Spleen (tissue), 11 donors: ENCODE measurements at regions not wholly inside any gene's neighbourhood (a gene's known extent, or its start where the extent isn't known, plus 50 kb on each side); places are given as distances from the start of the nearest gene placed in this dataset.

Experiments
- DNase-seq: peaks from one replicate; pipeline ENCODE4 v3.0.0-alpha.2; 2020
- H3K27ac ChIP-seq, 8 donors: fragments of 200-600 bp; sonication (generic) in 7 of 8; 1 replicate in 4 of 8; 2 replicates in 4 of 8; pipeline versions ENCODE4 v1.5.0 to v1.8.0; 2016 to 2021; ENCODE audit warnings: inconsistent platforms in 4 of 8, mild to moderate bottlenecking in 4 of 8, moderate library complexity in 1 of 8
- H3K27me3 ChIP-seq, 7 donors: fragments of 200-600 bp; sonication (generic) in 6 of 7; replicated peaks in 1 of 7; 1 replicate in 4 of 7; 2 replicates in 3 of 7; pipeline versions ENCODE4 v1.5.0 to v1.8.0; 2016 to 2021; ENCODE audit warnings: inconsistent platforms in 3 of 7, mild to moderate bottlenecking in 1 of 7
- H3K36me3 ChIP-seq, 6 donors: fragments of 200-600 bp; sonication (generic) in 5 of 6; 1 replicate in 4 of 6; 2 replicates in 2 of 6; pipeline versions ENCODE4 v1.5.0 to v1.8.0; 2016 to 2021; ENCODE audit warnings: inconsistent platforms in 2 of 6
- H3K4me1 ChIP-seq, 6 donors: fragments of 200-600 bp; sonication (generic) in 5 of 6; 1 replicate in 3 of 6; 2 replicates in 3 of 6; pipeline versions ENCODE4 v1.5.0 to v1.8.0; 2016 to 2021; ENCODE audit warnings: inconsistent platforms in 3 of 6
- H3K4me3 ChIP-seq, 8 donors: fragments of 200-600 bp; sonication (generic) in 7 of 8; 1 replicate in 4 of 8; 2 replicates in 4 of 8; pipeline versions ENCODE4 v1.5.0 to v1.8.0; 2016 to 2021; ENCODE audit warnings: inconsistent platforms in 4 of 8, mild to moderate bottlenecking in 4 of 8, moderate library complexity in 2 of 8
- H3K9me3 ChIP-seq, 8 donors: fragments of 200-600 bp; sonication (generic) in 7 of 8; 1 replicate in 4 of 8; 2 replicates in 4 of 8; pipeline versions ENCODE4 v1.5.0 to v1.8.0; 2016 to 2021; ENCODE audit warnings: inconsistent platforms in 4 of 8
- POLR2A ChIP-seq, 3 donors: fragments of 450-650 bp; IDR thresholded peaks; one replicate each; pipeline ENCODE4 v1.5.1; 2017; ENCODE audit warnings: antibody characterized with exemption in 3 of 3, mild to moderate bottlenecking in 1 of 3
- POLR2AphosphoS5 ChIP-seq, 3 donors: sonication (generic); formaldehyde crosslinking; IDR thresholded peaks; one replicate each; pipeline ENCODE4 v1.5.1; 2017; ENCODE audit warnings: antibody characterized with exemption in 3 of 3
- WGBS, 5 donors: extraction: QIAGEN DNeasy Blood & Tissue Kit in 3 of 5; methylation state at CpG; one replicate each; pipeline versions ENCODE4 v1.1.5 to v1.1.7; 2013 to 2018; 5-methylcytosine and 5-hydroxymethylcytosine counted together
- intact Hi-C: fragments of 100-400 bp; cut with DNase I; formaldehyde crosslinking; loops from one replicate; pipeline ENCODE4 v1.15.0; 2023; ENCODE audit warnings: low total_unique reads
- TF ChIP-seq, protein P1 (sequence below), 11 experiments: fragments of 200-600 bp in 7 of 11; fragments of 450-650 bp in 4 of 11; sonication (generic) in 4 of 11; IDR thresholded peaks in 8 of 11; conservative IDR thresholded peaks in 3 of 11; 1 replicate in 7 of 11; 2 replicates in 4 of 11; pipeline versions ENCODE4 v1.4.0 to v1.8.0; 2016 to 2021; ENCODE audit warnings: antibody characterized with exemption in 11 of 11, inconsistent platforms in 4 of 11, mild to moderate bottlenecking in 1 of 11
- donor health status: healthy with polysubstance abuse.
- donor health status: DM: no; HTN: no; CAD: no; lungs with moderate emphysema.
- donor health status: DM: no; HTN: no; CAD: no.
- donor health status: Bipolar disorder and iron deficiency.
- donor health status: healthy.
- donor health status: DM: no; HTN: no; CAD: no.
- donor health status: DM: yes; HTN: yes; CAD: no.

DNA sequence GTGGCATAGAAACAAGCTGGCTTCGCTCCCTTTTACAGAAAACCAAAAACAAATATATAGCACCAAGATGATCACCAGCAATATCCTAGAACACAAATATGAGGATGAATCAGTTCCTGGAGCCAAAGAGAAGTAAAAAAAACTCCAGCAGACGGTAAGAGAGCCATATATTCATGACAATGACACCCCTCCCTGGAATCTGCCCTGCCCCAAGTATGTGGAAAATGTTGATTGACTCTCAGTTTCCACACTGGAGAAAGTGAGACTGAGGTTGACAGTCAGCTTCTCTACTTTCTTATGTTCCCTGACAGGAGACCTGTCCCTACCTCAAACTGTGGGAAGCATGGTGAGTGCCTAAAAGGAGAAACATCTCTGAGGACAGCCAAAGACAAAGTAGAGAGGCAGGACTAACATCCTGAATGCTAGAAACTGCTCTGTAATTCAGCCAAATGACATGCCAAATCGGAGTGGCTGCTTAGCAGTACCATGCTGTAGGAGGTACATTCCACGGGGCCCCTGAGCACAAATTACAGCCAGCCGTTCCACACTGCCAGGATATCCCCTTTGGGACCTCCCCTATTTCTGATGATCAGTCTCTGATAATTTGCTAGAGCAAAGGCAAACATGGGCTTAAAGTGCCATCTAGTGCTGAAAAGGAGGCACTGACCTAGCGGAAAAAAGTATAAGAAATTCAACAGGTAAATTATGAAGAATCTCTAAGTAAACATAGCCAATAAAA lies 424.0 kb upstream of the RGMB start:
- intact Hi-C loops = no loop called here
- Histone ChIP-seq H3K27me3 (no peaks in the 10 kb centered on the region), H3K4me1 (no peaks in the 10 kb centered on the region), H3K4me3 (no peak overlapping the region), H3K9me3 (peaks cover 0 to 37% (median 22%) of the 10 kb centered on the region in 8 donors), H3K36me3 (no peaks in the 10 kb centered on the region), H3K27ac (no peak overlapping the region)
- no peak for DNase-seq
- WGBS, 5 donors = 78 to 89% (median 83%) methylated on average over 6 of the region's 6 CpGs
- no peak for TF ChIP-seq POLR2A (IDR thresholded peaks at IDR 0.05)
- no peak for TF ChIP-seq POLR2AphosphoS5 (IDR thresholded peaks at IDR 0.05)
- TF ChIP-seq, protein P1, sequence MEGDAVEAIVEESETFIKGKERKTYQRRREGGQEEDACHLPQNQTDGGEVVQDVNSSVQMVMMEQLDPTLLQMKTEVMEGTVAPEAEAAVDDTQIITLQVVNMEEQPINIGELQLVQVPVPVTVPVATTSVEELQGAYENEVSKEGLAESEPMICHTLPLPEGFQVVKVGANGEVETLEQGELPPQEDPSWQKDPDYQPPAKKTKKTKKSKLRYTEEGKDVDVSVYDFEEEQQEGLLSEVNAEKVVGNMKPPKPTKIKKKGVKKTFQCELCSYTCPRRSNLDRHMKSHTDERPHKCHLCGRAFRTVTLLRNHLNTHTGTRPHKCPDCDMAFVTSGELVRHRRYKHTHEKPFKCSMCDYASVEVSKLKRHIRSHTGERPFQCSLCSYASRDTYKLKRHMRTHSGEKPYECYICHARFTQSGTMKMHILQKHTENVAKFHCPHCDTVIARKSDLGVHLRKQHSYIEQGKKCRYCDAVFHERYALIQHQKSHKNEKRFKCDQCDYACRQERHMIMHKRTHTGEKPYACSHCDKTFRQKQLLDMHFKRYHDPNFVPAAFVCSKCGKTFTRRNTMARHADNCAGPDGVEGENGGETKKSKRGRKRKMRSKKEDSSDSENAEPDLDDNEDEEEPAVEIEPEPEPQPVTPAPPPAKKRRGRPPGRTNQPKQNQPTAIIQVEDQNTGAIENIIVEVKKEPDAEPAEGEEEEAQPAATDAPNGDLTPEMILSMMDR (IDR thresholded peaks at IDR 0.05 in 8 of 11, conservative IDR thresholded peaks at IDR 0.05 in 3 of 11) = no peak

DNA sequence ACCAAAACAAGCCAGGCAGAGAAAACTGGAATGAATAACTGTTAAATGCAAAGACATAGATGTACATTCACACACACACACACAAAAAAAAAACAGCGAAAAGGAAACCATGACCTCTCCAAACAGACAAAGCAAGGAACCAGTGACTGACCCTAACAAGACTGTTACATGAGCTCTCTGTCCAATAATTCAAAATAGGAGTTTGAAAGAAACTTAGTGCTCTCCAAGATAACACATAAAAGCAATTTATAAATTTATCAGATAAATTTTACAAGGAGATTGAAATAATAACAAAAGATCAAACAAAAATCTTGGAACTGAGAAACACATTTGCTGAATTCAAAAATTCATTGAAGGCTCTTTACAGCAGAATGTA lies 423.5 kb upstream of the RGMB start:
- intact Hi-C loops = no loop called here
- Histone ChIP-seq H3K27ac (no peak overlapping the region), H3K9me3 (peaks cover 0 to 37% (median 22%) of the 10 kb centered on the region in 8 donors), H3K27me3 (no peaks in the 10 kb centered on the region), H3K4me1 (no peaks in the 10 kb centered on the region), H3K4me3 (no peak overlapping the region), H3K36me3 (no peaks in the 10 kb centered on the region)
- DNase-seq = no peak
- TF ChIP-seq, protein P1 (IDR thresholded peaks at IDR 0.05 in 8 of 11, conservative IDR thresholded peaks at IDR 0.05 in 3 of 11) = no peak
- TF ChIP-seq POLR2A (IDR thresholded peaks at IDR 0.05) (no peak), POLR2AphosphoS5 (IDR thresholded peaks at IDR 0.05) (no peak)
- WGBS, 5 donors = 83 to 97% (median 96%) methylated on average over 1 of the region's 1 CpG

DNA sequence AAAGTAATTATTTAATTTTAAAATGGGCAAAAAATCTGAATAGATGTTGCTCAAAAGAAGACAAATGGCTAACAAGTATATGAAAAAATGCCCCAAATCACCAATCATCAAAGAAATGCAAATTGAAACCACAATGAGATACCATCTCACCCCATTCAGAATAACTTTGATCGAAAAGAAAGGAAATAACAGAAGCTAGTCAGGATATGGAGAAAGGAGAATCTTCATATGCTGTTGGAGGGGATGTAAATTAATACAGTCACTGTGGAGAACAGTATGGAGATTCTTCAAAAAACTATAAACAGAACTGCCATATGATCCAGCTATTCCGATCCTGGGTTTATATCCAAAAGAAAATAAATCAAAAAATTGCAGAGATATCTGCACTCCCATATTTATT lies 418.5 kb upstream of the RGMB start:
- H3K4me1 ChIP-seq = no peaks in the 10 kb centered on the region
- WGBS, 5 donors = 64 to 84% (median 72%) methylated on average over 2 of the region's 2 CpGs

DNA sequence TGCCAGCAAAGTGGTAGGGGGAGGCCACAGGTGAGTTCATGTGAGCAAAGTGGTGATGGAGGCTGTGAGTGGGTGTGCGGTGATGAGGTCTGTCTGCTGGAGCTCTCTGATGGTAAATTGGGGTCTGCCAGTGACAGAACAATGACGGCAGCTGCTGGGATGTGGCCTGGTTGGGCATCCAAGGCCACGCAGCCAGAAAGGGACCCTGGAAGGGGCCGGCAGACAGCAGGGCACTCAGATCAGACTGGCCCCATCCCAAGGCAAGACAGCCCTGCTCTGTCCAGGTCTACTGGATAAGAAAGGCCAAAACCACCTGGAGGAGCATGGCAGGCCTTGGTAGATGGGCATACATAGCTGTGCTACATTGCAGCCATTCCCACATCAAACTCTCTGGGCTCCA lies 412.9 kb upstream of the RGMB start:
- TF ChIP-seq, protein P1 (IDR thresholded peaks at IDR 0.05 in 8 of 11, conservative IDR thresholded peaks at IDR 0.05 in 3 of 11) = no peak
- TF ChIP-seq POLR2A (IDR thresholded peaks at IDR 0.05) = no peak
- TF ChIP-seq POLR2AphosphoS5 (IDR thresholded peaks at IDR 0.05) = no peak
- Histone ChIP-seq H3K27me3 (no peaks in the 10 kb centered on the region), H3K4me3 (no peak overlapping the region), H3K27ac (no peak overlapping the region), H3K4me1 (no peaks in the 10 kb centered on the region), H3K36me3 (no peaks in the 10 kb centered on the region), H3K9me3 (peaks cover 0 to 29% (median 14%) of the 10 kb centered on the region in 8 donors)
- no peak for DNase-seq
- intact Hi-C loops = no loop called here
- WGBS, 5 donors = 91 to 100% (median 93%) methylated on average over 4 of the region's 4 CpGs

More for the DNA sequence above, 418.5 kb upstream of the RGMB start:
- intact Hi-C loops = no loop called here
- Histone ChIP-seq H3K27me3 (no peaks in the 10 kb centered on the region), H3K9me3 (peaks cover 2 to 32% (median 24%) of the 10 kb centered on the region in 8 donors), H3K27ac (no peak overlapping the region), H3K4me3 (no peak overlapping the region), H3K36me3 (no peaks in the 10 kb centered on the region)
- TF ChIP-seq, protein P1 (IDR thresholded peaks at IDR 0.05 in 8 of 11, conservative IDR thresholded peaks at IDR 0.05 in 3 of 11) = no peak
- TF ChIP-seq POLR2AphosphoS5 (IDR thresholded peaks at IDR 0.05) (no peak), POLR2A (IDR thresholded peaks at IDR 0.05) (no peak)
- no peak for DNase-seq
